ENCODE measurements at regions not wholly inside any gene's neighbourhood (a gene's known extent, or its start where the extent isn't known, plus 50 kb on each side); places are given as distances from the start of the nearest gene placed in this dataset.

DNA sequence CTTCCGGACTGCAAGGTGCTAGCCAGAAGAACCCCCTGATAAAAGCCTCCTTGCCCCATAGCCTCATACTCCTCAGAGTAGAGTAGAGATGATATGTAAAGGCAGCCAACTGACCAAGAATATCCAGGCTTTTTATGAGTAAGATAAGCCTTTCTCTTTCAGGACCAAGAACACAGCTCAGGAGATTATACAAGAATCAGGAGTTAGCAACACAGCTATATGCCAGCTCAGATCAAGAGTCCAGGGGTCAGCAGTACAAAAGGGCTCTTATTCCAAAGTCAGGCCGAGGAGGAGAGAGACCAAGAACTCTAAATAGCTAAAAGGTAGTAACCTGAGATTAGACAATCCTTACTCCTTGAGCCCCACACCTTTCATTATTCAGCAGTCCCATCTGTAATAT lies 135.3 kb downstream of the BTG1 start:
- Histone ChIP-seq H2AFZ (ENCODE audit: low read length) (no peak overlapping the region), H3K36me3 (replicated peaks; ENCODE audit: insufficient read depth, low read length) (no peaks in the 10 kb centered on the region), H4K20me1 (ENCODE audit: insufficient read depth, low read length) (no peaks in the 10 kb centered on the region), H3K79me2 (ENCODE audit: low read length) (no peaks in the 10 kb centered on the region), H3K27ac (ENCODE audit: low read length) (no peak overlapping the region), H3K27me3 (replicated peaks; ENCODE audit: insufficient read depth, low read length) (no peaks in the 10 kb centered on the region), H3K9me2 (replicated peaks; ENCODE audit: insufficient read depth, low read length) (no peaks in the 10 kb centered on the region), H3K4me3 (ENCODE audit: low read length) (no peak overlapping the region), H3K9me3 (replicated peaks; ENCODE audit: insufficient read depth, low read length) (no peaks in the 10 kb centered on the region), H3F3A (ENCODE audit: insufficient read depth, low read length) (no peaks in the 10 kb centered on the region), H3K4me1 (ENCODE audit: low read length) (no peaks in the 10 kb centered on the region), H3K9ac (ENCODE audit: low read length) (no peak overlapping the region), H3K4me2 (ENCODE audit: low read depth, low read length) (no peak overlapping the region)
- no peak for DNase-seq
- TF ChIP-seq EZH2phosphoT487 (IDR thresholded peaks at IDR 0.05; ENCODE audit: low read length): no peak
- TF ChIP-seq, protein P1, sequence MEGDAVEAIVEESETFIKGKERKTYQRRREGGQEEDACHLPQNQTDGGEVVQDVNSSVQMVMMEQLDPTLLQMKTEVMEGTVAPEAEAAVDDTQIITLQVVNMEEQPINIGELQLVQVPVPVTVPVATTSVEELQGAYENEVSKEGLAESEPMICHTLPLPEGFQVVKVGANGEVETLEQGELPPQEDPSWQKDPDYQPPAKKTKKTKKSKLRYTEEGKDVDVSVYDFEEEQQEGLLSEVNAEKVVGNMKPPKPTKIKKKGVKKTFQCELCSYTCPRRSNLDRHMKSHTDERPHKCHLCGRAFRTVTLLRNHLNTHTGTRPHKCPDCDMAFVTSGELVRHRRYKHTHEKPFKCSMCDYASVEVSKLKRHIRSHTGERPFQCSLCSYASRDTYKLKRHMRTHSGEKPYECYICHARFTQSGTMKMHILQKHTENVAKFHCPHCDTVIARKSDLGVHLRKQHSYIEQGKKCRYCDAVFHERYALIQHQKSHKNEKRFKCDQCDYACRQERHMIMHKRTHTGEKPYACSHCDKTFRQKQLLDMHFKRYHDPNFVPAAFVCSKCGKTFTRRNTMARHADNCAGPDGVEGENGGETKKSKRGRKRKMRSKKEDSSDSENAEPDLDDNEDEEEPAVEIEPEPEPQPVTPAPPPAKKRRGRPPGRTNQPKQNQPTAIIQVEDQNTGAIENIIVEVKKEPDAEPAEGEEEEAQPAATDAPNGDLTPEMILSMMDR (IDR thresholded peaks at IDR 0.05; ENCODE audit: low read length): no peak

DNA sequence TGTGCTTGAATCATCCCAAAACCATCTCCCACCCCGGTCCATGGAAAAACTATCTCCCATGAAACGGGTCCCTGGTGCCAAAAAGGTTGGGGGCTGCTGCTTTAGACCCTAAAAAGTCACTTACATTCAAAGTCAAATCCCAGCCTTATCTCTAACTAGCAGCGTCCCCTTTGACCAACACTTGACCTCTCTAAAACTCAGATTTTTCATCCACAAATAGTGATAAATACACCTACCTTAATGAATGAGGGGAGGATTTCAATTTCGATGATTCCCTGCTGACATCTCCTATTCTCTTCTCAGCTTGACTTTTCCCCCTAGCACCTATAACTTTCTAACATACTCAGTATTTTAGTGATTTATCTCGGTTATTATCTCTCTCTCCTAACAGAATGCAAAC lies 137.3 kb downstream of the BTG1 start:
- TF ChIP-seq, protein P1 (IDR thresholded peaks at IDR 0.05; ENCODE audit: low read length): no peak
- TF ChIP-seq EZH2 (optimal IDR thresholded peaks at IDR 0.05; ENCODE audit: low read depth, low read length) (no peak), EZH2phosphoT487 (IDR thresholded peaks at IDR 0.05; ENCODE audit: low read length) (no peak)
- DNase-seq: no peak
- H2AFZ ChIP-seq (ENCODE audit: low read length): no peak overlapping the region
- H3K79me2 ChIP-seq (ENCODE audit: low read length): no peaks in the 10 kb centered on the region
- no peaks in the 10 kb centered on the region for H3K36me3 ChIP-seq (replicated peaks; ENCODE audit: insufficient read depth, low read length)
- H3K9ac ChIP-seq (ENCODE audit: low read length): no peak overlapping the region
- H3K4me2 ChIP-seq (ENCODE audit: low read depth, low read length): no peak overlapping the region
- no peak overlapping the region for H3K4me3 ChIP-seq (ENCODE audit: low read length)
- no peaks in the 10 kb centered on the region for H3K27me3 ChIP-seq (replicated peaks; ENCODE audit: insufficient read depth, low read length)
- H3F3A ChIP-seq (ENCODE audit: insufficient read depth, low read length): no peaks in the 10 kb centered on the region
- H3K9me2 ChIP-seq (replicated peaks; ENCODE audit: insufficient read depth, low read length): no peaks in the 10 kb centered on the region
- H3K27ac ChIP-seq (ENCODE audit: low read length): no peak overlapping the region
- H4K20me1 ChIP-seq (ENCODE audit: insufficient read depth, low read length): no peaks in the 10 kb centered on the region
- no peaks in the 10 kb centered on the region for H3K4me1 ChIP-seq (ENCODE audit: low read length)
- H3K9me3 ChIP-seq (replicated peaks; ENCODE audit: insufficient read depth, low read length): no peaks in the 10 kb centered on the region

DNA sequence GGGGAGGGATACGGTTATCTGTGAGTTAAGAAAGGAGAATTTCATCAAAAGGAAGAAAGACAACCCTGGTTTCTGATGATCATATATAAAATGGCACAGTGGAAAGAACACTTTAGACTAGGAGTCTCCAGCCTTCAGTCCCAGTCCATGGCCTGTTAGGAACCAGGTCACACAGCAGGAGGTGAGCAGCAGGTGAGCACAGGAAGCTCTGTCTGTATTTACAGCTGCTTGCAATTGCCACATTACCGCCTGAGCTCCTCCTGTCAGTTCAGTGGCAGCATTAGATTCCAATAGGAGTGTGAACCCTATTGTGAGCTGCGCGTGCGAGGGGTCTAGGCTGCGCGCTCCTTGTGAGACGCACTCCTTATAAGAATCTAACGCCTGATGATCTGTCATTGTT lies 137.9 kb downstream of the BTG1 start:
- no peak overlapping the region for H3K27ac ChIP-seq (ENCODE audit: low read length)
- TF ChIP-seq, protein P1 (IDR thresholded peaks at IDR 0.05; ENCODE audit: low read length): no peak
- TF ChIP-seq EZH2phosphoT487 (IDR thresholded peaks at IDR 0.05; ENCODE audit: low read length): no peak
- TF ChIP-seq EZH2 (optimal IDR thresholded peaks at IDR 0.05; ENCODE audit: low read depth, low read length): no peak
- H2AFZ ChIP-seq (ENCODE audit: low read length): no peak overlapping the region
- no peaks in the 10 kb centered on the region for H3K79me2 ChIP-seq (ENCODE audit: low read length)
- H4K20me1 ChIP-seq (ENCODE audit: insufficient read depth, low read length): no peaks in the 10 kb centered on the region
- H3K4me3 ChIP-seq (ENCODE audit: low read length): no peak overlapping the region
- no peaks in the 10 kb centered on the region for H3K27me3 ChIP-seq (replicated peaks; ENCODE audit: insufficient read depth, low read length)
- H3K4me1 ChIP-seq (ENCODE audit: low read length): no peaks in the 10 kb centered on the region
- DNase-seq: no peak
- no peaks in the 10 kb centered on the region for H3K9me2 ChIP-seq (replicated peaks; ENCODE audit: insufficient read depth, low read length)
- H3F3A ChIP-seq (ENCODE audit: insufficient read depth, low read length): no peaks in the 10 kb centered on the region
- no peak overlapping the region for H3K9ac ChIP-seq (ENCODE audit: low read length)
- no peak overlapping the region for H3K4me2 ChIP-seq (ENCODE audit: low read depth, low read length)
- no peaks in the 10 kb centered on the region for H3K9me3 ChIP-seq (replicated peaks; ENCODE audit: insufficient read depth, low read length)
- no peaks in the 10 kb centered on the region for H3K36me3 ChIP-seq (replicated peaks; ENCODE audit: insufficient read depth, low read length)
